Coronary artery (tissue), 2 donors: ENCODE measurements at regions not wholly inside any gene's neighbourhood (a gene's known extent, or its start where the extent isn't known, plus 50 kb on each side); places are given as distances from the start of the nearest gene placed in this dataset.

Experiments used
- DNase-seq: peaks from one replicate; pipeline ENCODE4 v3.0.0-alpha.2; 2017; ENCODE audit warnings: low spot score
- H3K27ac ChIP-seq, 2 donors: fragments of 200-600 bp; sonication (generic); one replicate each; pipeline ENCODE4 v1.5.1; 2016 to 2019
- H3K4me3 ChIP-seq: fragments of 200-600 bp; sonication (generic); 2 replicates; pipeline ENCODE4 v1.5.1; 2016; ENCODE audit warnings: mild to moderate bottlenecking, moderate library complexity
- CTCF ChIP-seq: fragments of 200-600 bp; sonication (generic); IDR thresholded peaks from one replicate; pipeline ENCODE4 v1.5.1; 2019; ENCODE audit warnings: antibody characterized with exemption

GRCh38 chr2:104716061-104716460 is 137.9 kb upstream of the POU3F3 start:
- TF ChIP-seq CTCF, result no peak
- H3K4me3 ChIP-seq, result no peak overlapping the region
- H3K27ac ChIP-seq, result no peak overlapping the region
- DNase-seq, result no peak

GRCh38 chr2:104733226-104733943 is 120.5 kb upstream of the POU3F3 start:
- DNase-seq, result no peak
- no peak for TF ChIP-seq CTCF
- Histone ChIP-seq H3K4me3 (no peak overlapping the region), H3K27ac (no peak overlapping the region)

- TF ChIP-seq CTCF, result no peak
- H3K27ac ChIP-seq, result no peak overlapping the region
- H3K4me3 ChIP-seq, result no peak overlapping the region
- no peak for DNase-seq
These were observed 118.9 kb upstream of the POU3F3 start for GRCh38 chr2:104734937-104735586.

- no peak for TF ChIP-seq CTCF
- no peak overlapping the region for H3K4me3 ChIP-seq
- no peak for DNase-seq
- H3K27ac ChIP-seq, result no peak overlapping the region
These were observed 117.9 kb upstream of the POU3F3 start for GRCh38 chr2:104736026-104736425.

GRCh38 chr2:104741860-104742259 is 112.1 kb upstream of the POU3F3 start:
- no peak for DNase-seq
- H3K4me3 ChIP-seq, result no peak overlapping the region
- TF ChIP-seq CTCF, result no peak
- H3K27ac ChIP-seq, result no peak overlapping the region

GRCh38 chr2:104744537-104744936 is 109.4 kb upstream of the POU3F3 start:
- no peak for DNase-seq
- Histone ChIP-seq H3K4me3 (no peak overlapping the region), H3K27ac (no peak overlapping the region)
- TF ChIP-seq CTCF, result no peak

- no peak for TF ChIP-seq CTCF
- Histone ChIP-seq H3K27ac (no peak overlapping the region), H3K4me3 (no peak overlapping the region)
- DNase-seq, result no peak
These were observed 108.1 kb upstream of the POU3F3 start for GRCh38 chr2:104745846-104746245.
